ENCODE measurements at regions not wholly inside any gene's neighbourhood (a gene's known extent, or its start where the extent isn't known, plus 50 kb on each side); places are given as distances from the start of the nearest gene placed in this dataset.
A peak's percentile ranks its signal among the peaks of the same experiment; 100 is the strongest.
"Not testable (repeated sequence)": the region's sequence is repeated elsewhere in the genome, so short reads cannot be mapped to it uniquely, and the experiment has no call there.

DNA sequence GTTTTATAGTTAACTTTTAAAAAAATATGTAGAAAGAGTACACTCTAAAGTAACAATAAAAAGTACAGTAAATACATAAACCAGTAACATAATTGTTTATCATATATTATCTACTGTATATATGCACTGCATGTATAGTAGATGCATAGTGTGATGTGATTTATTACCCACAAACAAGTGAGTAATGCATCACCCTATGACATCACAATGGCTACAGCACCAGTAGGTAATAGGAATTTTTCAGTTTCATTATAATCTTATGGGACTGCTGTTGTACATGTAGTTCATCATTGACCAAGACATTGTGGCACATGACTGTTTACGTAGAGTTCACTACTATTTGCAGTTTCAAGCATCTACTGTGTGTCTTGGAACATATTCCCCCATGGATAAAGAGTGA is 1047.2 kb downstream of the ROBO2 start:
- peaks cover 0 to 1% of the 10 kb centered on the region in 2 donors for H3K4me1 ChIP-seq
- H3K27me3 ChIP-seq, result no peaks in the 10 kb centered on the region
- H3K36me3 ChIP-seq, result no peaks in the 10 kb centered on the region
- H3K9me3 ChIP-seq, result no peaks in the 10 kb centered on the region
- H3K27ac ChIP-seq, result no peak overlapping the region
- DNase-seq (ENCODE audit: low spot score), result no peak
- H3K4me3 ChIP-seq, result no peak overlapping the region
- TF ChIP-seq, protein P1, sequence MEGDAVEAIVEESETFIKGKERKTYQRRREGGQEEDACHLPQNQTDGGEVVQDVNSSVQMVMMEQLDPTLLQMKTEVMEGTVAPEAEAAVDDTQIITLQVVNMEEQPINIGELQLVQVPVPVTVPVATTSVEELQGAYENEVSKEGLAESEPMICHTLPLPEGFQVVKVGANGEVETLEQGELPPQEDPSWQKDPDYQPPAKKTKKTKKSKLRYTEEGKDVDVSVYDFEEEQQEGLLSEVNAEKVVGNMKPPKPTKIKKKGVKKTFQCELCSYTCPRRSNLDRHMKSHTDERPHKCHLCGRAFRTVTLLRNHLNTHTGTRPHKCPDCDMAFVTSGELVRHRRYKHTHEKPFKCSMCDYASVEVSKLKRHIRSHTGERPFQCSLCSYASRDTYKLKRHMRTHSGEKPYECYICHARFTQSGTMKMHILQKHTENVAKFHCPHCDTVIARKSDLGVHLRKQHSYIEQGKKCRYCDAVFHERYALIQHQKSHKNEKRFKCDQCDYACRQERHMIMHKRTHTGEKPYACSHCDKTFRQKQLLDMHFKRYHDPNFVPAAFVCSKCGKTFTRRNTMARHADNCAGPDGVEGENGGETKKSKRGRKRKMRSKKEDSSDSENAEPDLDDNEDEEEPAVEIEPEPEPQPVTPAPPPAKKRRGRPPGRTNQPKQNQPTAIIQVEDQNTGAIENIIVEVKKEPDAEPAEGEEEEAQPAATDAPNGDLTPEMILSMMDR (IDR thresholded peaks at IDR 0.05), result no peak

DNA sequence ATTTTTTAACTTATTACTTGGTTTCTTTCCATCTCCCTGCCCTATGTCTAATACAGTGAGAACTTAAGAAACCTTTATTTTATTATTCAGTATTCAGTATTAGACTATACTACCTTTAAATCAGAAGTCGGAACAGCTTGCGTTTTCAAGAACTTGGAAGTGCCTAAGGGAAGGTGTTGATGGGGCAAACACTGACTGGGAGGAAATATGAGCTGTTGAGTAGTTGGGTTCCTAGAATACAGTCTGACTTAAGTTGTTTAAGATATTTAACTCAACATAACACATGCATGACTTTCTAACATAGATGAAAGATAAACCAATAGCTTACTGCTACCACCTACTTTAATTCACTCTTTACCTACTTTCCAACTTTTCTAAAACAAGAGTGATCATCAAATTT is 1048.1 kb downstream of the ROBO2 start:
- Histone ChIP-seq H3K9me3 (no peaks in the 10 kb centered on the region), H3K27me3 (no peaks in the 10 kb centered on the region), H3K27ac (no peak overlapping the region), H3K4me3 (no peak overlapping the region), H3K4me1 (peaks cover 0 to 10% of the 10 kb centered on the region in 2 donors), H3K36me3 (no peaks in the 10 kb centered on the region)
- DNase-seq (ENCODE audit: low spot score), result no peak
- TF ChIP-seq, protein P1 (IDR thresholded peaks at IDR 0.05), result no peak

DNA sequence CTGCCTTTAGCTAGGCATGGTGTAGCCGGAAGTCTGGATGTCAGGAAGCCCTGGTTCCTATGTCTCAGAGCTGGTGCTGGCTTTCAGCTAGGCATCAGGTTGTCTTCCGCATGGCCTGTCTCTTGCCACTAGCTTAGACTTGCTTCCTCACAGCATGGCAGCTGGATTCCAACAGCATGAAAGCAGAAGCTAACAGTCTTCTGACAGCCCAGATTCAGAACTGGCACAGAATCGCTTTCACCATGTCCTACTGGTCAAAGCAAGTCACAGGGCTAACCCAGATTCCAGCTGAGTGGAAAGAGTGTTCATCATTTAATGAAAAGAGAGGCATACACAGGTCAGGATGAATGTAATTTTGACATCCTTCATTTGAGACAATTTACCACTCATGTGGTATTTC is 1050.5 kb downstream of the ROBO2 start:
- H3K27ac ChIP-seq, result peak overlapping the region in 1 of 2 donors; percentile 80

DNA sequence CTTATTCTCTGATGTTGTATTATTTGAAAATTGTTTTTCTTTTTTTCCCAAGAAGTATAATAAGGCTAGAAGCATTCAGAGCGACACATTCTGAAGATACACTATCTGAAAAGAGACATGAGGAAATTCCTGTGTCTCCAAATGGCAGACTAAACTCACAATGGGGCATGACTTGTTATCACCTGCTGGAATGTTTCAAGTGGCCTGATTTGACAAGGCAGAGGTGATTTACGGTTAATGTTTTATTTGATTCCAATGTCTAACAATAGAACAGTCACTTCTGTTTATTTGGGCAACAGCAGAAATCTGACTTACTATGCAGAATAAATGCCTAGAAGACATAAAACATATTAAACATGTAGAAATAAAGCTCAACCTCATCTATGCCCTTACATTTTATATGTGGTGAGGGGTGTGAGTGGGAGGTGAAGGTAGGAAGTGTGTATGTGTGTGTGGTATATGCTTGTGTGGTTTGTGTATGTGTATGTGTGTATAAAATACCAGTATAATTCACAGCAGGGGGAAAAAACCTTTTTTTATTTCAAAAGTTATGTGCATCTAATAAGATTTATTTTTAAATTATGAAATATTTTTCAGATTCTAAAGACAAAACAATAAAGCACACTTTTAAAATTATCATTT is 1051.7 kb downstream of the ROBO2 start:
- TF ChIP-seq, protein P1 (IDR thresholded peaks at IDR 0.05), result no peak
- Histone ChIP-seq H3K27me3 (no peaks in the 10 kb centered on the region), H3K4me3 (no peak overlapping the region), H3K4me1 (peaks cover 0 to 13% of the 10 kb centered on the region in 2 donors), H3K36me3 (no peaks in the 10 kb centered on the region), H3K9me3 (no peaks in the 10 kb centered on the region), H3K27ac (peak overlapping the region; percentile 51 to 80)
- DNase-seq (ENCODE audit: low spot score), result no peak

More for the DNA sequence above, 1050.5 kb downstream of the ROBO2 start:
- DNase-seq (ENCODE audit: low spot score), result no peak
- H3K4me1 ChIP-seq, result peaks cover 0 to 13% of the 10 kb centered on the region in 2 donors
- H3K9me3 ChIP-seq, result no peaks in the 10 kb centered on the region
- no peaks in the 10 kb centered on the region for H3K36me3 ChIP-seq
- TF ChIP-seq, protein P1 (IDR thresholded peaks at IDR 0.05), result no peak
- no peaks in the 10 kb centered on the region for H3K27me3 ChIP-seq
- no peak overlapping the region for H3K4me3 ChIP-seq

- not testable (repeated sequence) for H3K9me3 ChIP-seq
These were observed 1052.7 kb downstream of the ROBO2 start for GRCh38 chr3:78092574-78092973.

DNA sequence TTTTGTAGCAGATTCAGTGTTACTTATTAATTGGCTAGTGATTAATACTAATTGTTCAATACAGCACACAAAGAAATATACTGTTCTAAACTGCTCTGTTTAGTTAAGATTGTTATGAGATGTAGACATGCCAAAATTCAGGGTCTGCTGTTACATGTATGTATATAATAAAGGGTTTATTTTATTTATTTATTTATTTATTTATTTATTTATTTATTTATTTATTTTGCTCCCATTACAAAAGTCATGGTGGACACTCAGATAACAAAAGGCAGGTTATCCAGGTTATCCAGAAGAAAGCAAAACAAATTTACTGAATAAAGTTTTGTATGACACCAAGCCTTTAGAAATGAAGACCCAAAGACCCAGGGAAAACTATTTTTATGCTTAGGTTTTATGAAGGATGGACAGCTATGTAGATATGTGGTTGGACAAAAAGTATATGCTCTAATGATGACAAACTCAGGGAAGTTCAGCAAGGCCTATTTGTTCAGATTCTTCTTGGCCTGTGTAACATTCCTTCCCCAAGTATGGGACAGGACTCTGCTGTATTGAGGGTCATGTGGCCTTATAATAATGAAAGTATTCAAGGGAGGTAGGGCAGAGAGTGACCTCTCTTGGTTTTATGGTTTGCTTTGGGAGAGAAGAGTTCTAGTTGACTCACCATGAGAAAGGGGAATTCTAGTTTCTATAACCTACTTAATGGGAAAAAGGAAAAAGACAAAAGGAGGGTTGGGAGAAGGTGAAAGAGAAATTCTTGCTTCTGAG is 1056.8 kb downstream of the ROBO2 start:
- Histone ChIP-seq H3K36me3 (no peaks in the 10 kb centered on the region), H3K4me1 (peaks cover 0 to 28% of the 10 kb centered on the region in 2 donors), H3K4me3 (no peak overlapping the region), H3K9me3 (no peaks in the 10 kb centered on the region), H3K27me3 (no peaks in the 10 kb centered on the region), H3K27ac (no peak overlapping the region)
- no peak for DNase-seq (ENCODE audit: low spot score)
- TF ChIP-seq, protein P1 (IDR thresholded peaks at IDR 0.05), result no peak

More at GRCh38 chr3:78092574-78092973, 1052.7 kb downstream of the ROBO2 start:
- not testable (repeated sequence) for H3K27me3 ChIP-seq; H3K4me3 ChIP-seq; H3K36me3 ChIP-seq; DNase-seq (ENCODE audit: low spot score)
- Histone ChIP-seq H3K27ac (peak overlapping the region; percentile 51 to 80), H3K4me1 (peaks cover 0 to 13% of the 10 kb centered on the region in 2 donors)

All from right atrium auricular region (tissue), 2 donors.